GM12878 (cell line): ENCODE measurements at regions not wholly inside any gene's neighbourhood (a gene's known extent, or its start where the extent isn't known, plus 50 kb on each side); places are given as distances from the start of the nearest gene placed in this dataset.

Source experiments
- CTCF ChIP-seq, 3 experiments: IDR thresholded peaks in 2 of 3; conservative IDR thresholded peaks in 1 of 3; 2 replicates each; pipeline ENCODE4 v1.5.1; 2011; ENCODE audit warnings: low read depth in 3 of 3, low read length in 3 of 3, mild to moderate bottlenecking in 3 of 3, control low read depth in 2 of 3, moderate library complexity in 2 of 3, inconsistent platforms in 1 of 3, mixed read lengths in 1 of 3; ENCODE audit not compliant: control insufficient read depth in 2 of 3, insufficient read depth in 1 of 3; ENCODE audit errors: extremely low read depth in 1 of 3
- EGR1 ChIP-seq, 2 experiments: IDR thresholded peaks; 1 replicate in 1 of 2; 2 replicates in 1 of 2; pipeline ENCODE4 v1.6.1; 2011 to 2012; ENCODE audit warnings: low read depth in 2 of 2, low read length in 2 of 2, borderline replicate concordance in 1 of 2, mild to moderate bottlenecking in 1 of 2, moderate library complexity in 1 of 2
- MXI1 ChIP-seq: fragments of 150-350 bp; IDR thresholded peaks from 2 replicates; pipeline ENCODE4 v1.6.1; 2011; ENCODE audit warnings: low read depth, mild to moderate bottlenecking, inconsistent platforms, low read length, improper control_type of control experiment
- NBN ChIP-seq: fragments of 450-650 bp; IDR thresholded peaks from 2 replicates; pipeline ENCODE4 v1.6.1; 2016
- POLR2A ChIP-seq: IDR thresholded peaks from 2 replicates; pipeline ENCODE4 v1.6.1; 2011; ENCODE audit warnings: low read depth, mild to moderate bottlenecking, low read length
- RB1 ChIP-seq: fragments of 450-650 bp; formaldehyde crosslinking; IDR thresholded peaks from 2 replicates; pipeline ENCODE4 v1.6.1; 2017; ENCODE audit warnings: mild to moderate bottlenecking, borderline replicate concordance
- SIN3A ChIP-seq: IDR thresholded peaks from 2 replicates; pipeline ENCODE4 v1.6.1; 2012; ENCODE audit warnings: low read depth, low read length, improper control_type of control experiment
- TCF12 ChIP-seq: IDR thresholded peaks from 2 replicates; pipeline ENCODE4 v1.6.1; 2011; ENCODE audit warnings: low read depth, mild to moderate bottlenecking, low read length
- ZNF24 ChIP-seq: fragments of 450-650 bp; IDR thresholded peaks from 2 replicates; pipeline ENCODE4 v1.6.1; 2017; ENCODE audit warnings: antibody characterized with exemption, mild to moderate bottlenecking
- ZNF622 ChIP-seq: fragments of 450-650 bp; IDR thresholded peaks from 2 replicates; pipeline ENCODE4 v1.6.1; 2017; ENCODE audit warnings: mild to moderate bottlenecking, inconsistent platforms

- TF ChIP-seq CTCF (IDR thresholded peaks at IDR 0.05 in 2 of 3, conservative IDR thresholded peaks at IDR 0.05 in 1 of 3; ENCODE audit: control insufficient read depth in 2 of 3, extremely low read depth in 1 of 3, insufficient read depth in 1 of 3, low read depth in 3 of 3, low read length in 3 of 3) (no peak), MXI1 (no peak), EGR1 (IDR thresholded peaks at IDR 0.05; ENCODE audit: borderline replicate concordance in 1 of 2, low read depth in 2 of 2, low read length in 2 of 2) (no peak), ZNF24 (no peak), SIN3A (no peak), RB1 (no peak), NBN (no peak), TCF12 (no peak), ZNF622 (no peak), POLR2A (no peak)
These were observed 228.8 kb upstream of the CSF3R start for GRCh38 chr1:36711480-36711879.
